WTC11 (cell line): ENCODE measurements at regions not wholly inside any gene's neighbourhood (a gene's known extent, or its start where the extent isn't known, plus 50 kb on each side); places are given as distances from the start of the nearest gene placed in this dataset.

ENCODE experiments used
- ATAC-seq: fragments of 200-7000 bp; cut with Tn5 transposase; 2 replicates; pipeline ENCODE4 v1.10.0; 2021; ENCODE audit warnings: mild to moderate bottlenecking, moderate library complexity
- CTCF ChIA-PET: fragments of 300-600 bp; sonication (Branson Sonifier 250); formaldehyde crosslinking; loops from one replicate; lab custom pipeline; 2021; ENCODE audit warnings: antibody characterized with exemption; lab: Charles Lee
- POLR2A ChIA-PET: fragments of 350-600 bp; sonication (Branson Sonifier 250); formaldehyde crosslinking; loops from one replicate; lab custom pipeline; 2021; ENCODE audit warnings: antibody characterized with exemption; lab: Charles Lee
- DNase-seq: peaks from one replicate; pipeline ENCODE4 v3.0.0; 2021; ENCODE audit warnings: low spot score
- H3K27ac Mint-ChIP-seq: 2 replicates; pipeline ENCODE4 v1.8.0; 2021; ENCODE audit warnings: mixed read lengths
- H3K27me3 Mint-ChIP-seq: 2 replicates; pipeline ENCODE4 v1.8.0; 2021; ENCODE audit warnings: low read depth, mild to moderate bottlenecking, moderate library complexity, mixed read lengths
- H3K36me3 Mint-ChIP-seq: 2 replicates; pipeline ENCODE4 v1.8.0; 2021; ENCODE audit warnings: mixed read lengths
- H3K4me1 Mint-ChIP-seq: 2 replicates; pipeline ENCODE4 v1.8.0; 2022; ENCODE audit warnings: mixed read lengths
- H3K4me3 Mint-ChIP-seq: 2 replicates; pipeline ENCODE4 v1.8.0; 2021; ENCODE audit warnings: mild to moderate bottlenecking, moderate library complexity, mixed read lengths
- H3K9me3 Mint-ChIP-seq: 2 replicates; pipeline ENCODE4 v1.8.0; 2021; ENCODE audit warnings: mixed read lengths
- CREB1 ChIP-seq: sonication (generic); formaldehyde crosslinking; IDR thresholded peaks from 2 replicates; pipeline ENCODE4 v1.8.0; 2023; ENCODE audit warnings: mild to moderate bottlenecking, missing genetic modification reagents
- ELF4 ChIP-seq: sonication (generic); formaldehyde crosslinking; IDR thresholded peaks from 2 replicates; pipeline ENCODE4 v1.8.1; 2022; ENCODE audit warnings: low read depth, mild to moderate bottlenecking, moderate library complexity, missing genetic modification reagents
- EMX1 ChIP-seq: fragments of 250-450 bp; sonication (Bioruptor Pico); IDR thresholded peaks from 2 replicates; pipeline ENCODE4 v1.8.0; 2021; ENCODE audit warnings: mild to moderate bottlenecking
- ETV6 ChIP-seq: sonication (generic); formaldehyde crosslinking; IDR thresholded peaks from 2 replicates; pipeline ENCODE4 v1.8.1; 2022; ENCODE audit warnings: mild to moderate bottlenecking, missing genetic modification reagents
- FOXJ3 ChIP-seq: sonication (generic); formaldehyde crosslinking; IDR thresholded peaks from 2 replicates; pipeline ENCODE4 v1.9.0; 2021; ENCODE audit warnings: missing genetic modification reagents, mild to moderate bottlenecking, borderline replicate concordance
- GABPB1 ChIP-seq: sonication (generic); formaldehyde crosslinking; IDR thresholded peaks from 2 replicates; pipeline ENCODE4 v1.8.1; 2023; ENCODE audit warnings: mild to moderate bottlenecking, missing genetic modification reagents
- JAZF1 ChIP-seq: fragments of 250-450 bp; sonication (Bioruptor Pico); IDR thresholded peaks from 2 replicates; pipeline ENCODE4 v1.9.0; 2021; ENCODE audit warnings: moderate library complexity, mild to moderate bottlenecking, inconsistent platforms
- NFATC4 ChIP-seq: fragments of 250-450 bp; sonication (Bioruptor Pico); IDR thresholded peaks from 2 replicates; pipeline ENCODE4 v1.9.0; 2021; ENCODE audit warnings: mild to moderate bottlenecking
- NR1H2 ChIP-seq: sonication (generic); formaldehyde crosslinking; IDR thresholded peaks from 2 replicates; pipeline ENCODE4 v1.9.0; 2021; ENCODE audit warnings: mild to moderate bottlenecking, moderate library complexity, missing genetic modification reagents
- NR2C2 ChIP-seq: sonication (generic); formaldehyde crosslinking; IDR thresholded peaks from 2 replicates; pipeline ENCODE4 v1.8.0; 2022; ENCODE audit warnings: mild to moderate bottlenecking, missing genetic modification reagents
- OVOL2 ChIP-seq: fragments of 250-450 bp; sonication (Bioruptor Pico); IDR thresholded peaks from 2 replicates; pipeline ENCODE4 v1.9.0; 2021; ENCODE audit warnings: mild to moderate bottlenecking, borderline replicate concordance
- RELA ChIP-seq: sonication (generic); formaldehyde crosslinking; IDR thresholded peaks from 2 replicates; pipeline ENCODE4 v1.8.1; 2022; ENCODE audit warnings: missing genetic modification reagents, mild to moderate bottlenecking, borderline replicate concordance
- SOX15 ChIP-seq: fragments of 250-450 bp; sonication (Bioruptor Pico); IDR thresholded peaks from 2 replicates; pipeline ENCODE4 v1.9.0; 2021; ENCODE audit warnings: mild to moderate bottlenecking
- ZNF219 ChIP-seq: sonication (generic); formaldehyde crosslinking; IDR thresholded peaks from 2 replicates; pipeline ENCODE4 v1.8.0; 2023; ENCODE audit warnings: missing genetic modification reagents, mild to moderate bottlenecking, borderline replicate concordance
- TF ChIP-seq, protein P1 (sequence below): fragments of 250-450 bp; sonication (Bioruptor Pico); IDR thresholded peaks from 2 replicates; pipeline ENCODE4 v1.9.0; 2021; ENCODE audit warnings: mild to moderate bottlenecking
- TF ChIP-seq, protein P2 (sequence below): fragments of 250-450 bp; sonication (Bioruptor Pico); IDR thresholded peaks from 2 replicates; pipeline ENCODE4 v2.1.2; 2022; ENCODE audit warnings: mild to moderate bottlenecking, moderate library complexity
- TF ChIP-seq, protein P3 (sequence below): sonication (generic); formaldehyde crosslinking; IDR thresholded peaks from 2 replicates; pipeline ENCODE4 v1.8.1; 2022; ENCODE audit warnings: mild to moderate bottlenecking, moderate library complexity, missing genetic modification reagents
- TF ChIP-seq, protein P4 (sequence below): sonication (generic); formaldehyde crosslinking; IDR thresholded peaks from 2 replicates; pipeline ENCODE4 v1.8.0; 2022; ENCODE audit warnings: mild to moderate bottlenecking, missing genetic modification reagents
- TF ChIP-seq, protein P5 (sequence below): sonication (generic); formaldehyde crosslinking; IDR thresholded peaks from 2 replicates; pipeline ENCODE4 v1.8.1; 2023; ENCODE audit warnings: mild to moderate bottlenecking, missing genetic modification reagents

DNA sequence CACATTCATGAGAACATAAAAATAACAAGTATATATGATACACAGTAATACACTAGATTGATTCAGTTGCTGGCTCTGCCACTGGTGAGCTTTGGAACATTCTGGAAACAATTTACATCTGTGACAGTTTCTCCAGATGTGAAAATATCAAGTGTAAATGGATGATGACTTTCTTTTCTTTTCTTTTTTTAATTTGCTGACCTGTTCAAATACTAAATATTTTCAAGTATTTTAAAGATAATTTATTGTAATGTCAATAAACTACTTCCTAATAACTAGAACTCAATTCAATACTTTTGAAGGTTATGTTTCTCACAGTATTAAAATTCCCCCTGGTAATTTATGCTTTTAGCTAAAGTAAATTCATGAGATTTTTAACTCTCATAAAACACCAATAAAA, 180.3 kb downstream of the CRPPA start (continued):
- TF ChIP-seq, protein P1, sequence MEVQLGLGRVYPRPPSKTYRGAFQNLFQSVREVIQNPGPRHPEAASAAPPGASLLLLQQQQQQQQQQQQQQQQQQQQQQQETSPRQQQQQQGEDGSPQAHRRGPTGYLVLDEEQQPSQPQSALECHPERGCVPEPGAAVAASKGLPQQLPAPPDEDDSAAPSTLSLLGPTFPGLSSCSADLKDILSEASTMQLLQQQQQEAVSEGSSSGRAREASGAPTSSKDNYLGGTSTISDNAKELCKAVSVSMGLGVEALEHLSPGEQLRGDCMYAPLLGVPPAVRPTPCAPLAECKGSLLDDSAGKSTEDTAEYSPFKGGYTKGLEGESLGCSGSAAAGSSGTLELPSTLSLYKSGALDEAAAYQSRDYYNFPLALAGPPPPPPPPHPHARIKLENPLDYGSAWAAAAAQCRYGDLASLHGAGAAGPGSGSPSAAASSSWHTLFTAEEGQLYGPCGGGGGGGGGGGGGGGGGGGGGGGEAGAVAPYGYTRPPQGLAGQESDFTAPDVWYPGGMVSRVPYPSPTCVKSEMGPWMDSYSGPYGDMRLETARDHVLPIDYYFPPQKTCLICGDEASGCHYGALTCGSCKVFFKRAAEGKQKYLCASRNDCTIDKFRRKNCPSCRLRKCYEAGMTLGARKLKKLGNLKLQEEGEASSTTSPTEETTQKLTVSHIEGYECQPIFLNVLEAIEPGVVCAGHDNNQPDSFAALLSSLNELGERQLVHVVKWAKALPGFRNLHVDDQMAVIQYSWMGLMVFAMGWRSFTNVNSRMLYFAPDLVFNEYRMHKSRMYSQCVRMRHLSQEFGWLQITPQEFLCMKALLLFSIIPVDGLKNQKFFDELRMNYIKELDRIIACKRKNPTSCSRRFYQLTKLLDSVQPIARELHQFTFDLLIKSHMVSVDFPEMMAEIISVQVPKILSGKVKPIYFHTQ (CRISPR knock-in tag) = no peak
- TF ChIP-seq, protein P2, sequence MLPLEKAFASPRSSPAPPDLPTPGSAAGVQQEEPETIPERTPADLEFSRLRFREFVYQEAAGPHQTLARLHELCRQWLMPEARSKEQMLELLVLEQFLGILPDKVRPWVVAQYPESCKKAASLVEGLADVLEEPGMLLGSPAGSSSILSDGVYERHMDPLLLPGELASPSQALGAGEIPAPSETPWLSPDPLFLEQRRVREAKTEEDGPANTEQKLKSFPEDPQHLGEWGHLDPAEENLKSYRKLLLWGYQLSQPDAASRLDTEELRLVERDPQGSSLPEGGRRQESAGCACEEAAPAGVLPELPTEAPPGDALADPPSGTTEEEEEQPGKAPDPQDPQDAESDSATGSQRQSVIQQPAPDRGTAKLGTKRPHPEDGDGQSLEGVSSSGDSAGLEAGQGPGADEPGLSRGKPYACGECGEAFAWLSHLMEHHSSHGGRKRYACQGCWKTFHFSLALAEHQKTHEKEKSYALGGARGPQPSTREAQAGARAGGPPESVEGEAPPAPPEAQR = no peak
- TF ChIP-seq, protein P3, sequence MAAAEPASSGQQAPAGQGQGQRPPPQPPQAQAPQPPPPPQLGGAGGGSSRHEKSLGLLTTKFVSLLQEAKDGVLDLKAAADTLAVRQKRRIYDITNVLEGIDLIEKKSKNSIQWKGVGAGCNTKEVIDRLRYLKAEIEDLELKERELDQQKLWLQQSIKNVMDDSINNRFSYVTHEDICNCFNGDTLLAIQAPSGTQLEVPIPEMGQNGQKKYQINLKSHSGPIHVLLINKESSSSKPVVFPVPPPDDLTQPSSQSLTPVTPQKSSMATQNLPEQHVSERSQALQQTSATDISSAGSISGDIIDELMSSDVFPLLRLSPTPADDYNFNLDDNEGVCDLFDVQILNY = no peak
- TF ChIP-seq ELF4 = no peak
- TF ChIP-seq, protein P4, sequence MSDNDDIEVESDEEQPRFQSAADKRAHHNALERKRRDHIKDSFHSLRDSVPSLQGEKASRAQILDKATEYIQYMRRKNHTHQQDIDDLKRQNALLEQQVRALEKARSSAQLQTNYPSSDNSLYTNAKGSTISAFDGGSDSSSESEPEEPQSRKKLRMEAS (CRISPR knock-in tag) = no peak
- TF ChIP-seq JAZF1 (CRISPR knock-in tag) = no peak
- TF ChIP-seq, all 79 proteins: peak for 0

DNA sequence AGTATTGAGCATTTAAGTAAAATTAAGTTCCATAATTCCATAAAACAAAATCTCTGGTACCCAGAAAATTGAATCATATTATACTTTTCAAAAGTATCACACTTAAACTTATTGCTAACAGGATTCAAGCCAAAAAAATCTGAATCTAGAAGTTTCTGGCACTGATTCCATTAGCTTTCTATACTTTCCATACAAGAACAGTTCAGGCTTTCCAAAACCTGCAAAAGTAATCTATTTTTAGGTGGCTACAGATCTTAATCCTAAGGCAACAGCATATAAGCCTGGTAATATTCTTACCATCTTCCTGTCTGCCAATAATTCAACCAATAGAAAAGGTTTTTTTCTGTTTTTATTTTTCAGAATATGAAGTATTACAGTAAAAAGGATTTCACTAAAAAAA, 185.0 kb downstream of the CRPPA start:
- peaks cover 4% of the 10 kb centered on the region; the same call in 1 of the 2 replicates for H3K36me3 Mint-ChIP-seq
- H3K4me1 Mint-ChIP-seq = no peaks in the 10 kb centered on the region
- peaks cover 16% of the 10 kb centered on the region for H3K9me3 Mint-ChIP-seq
- ChIA-PET POLR2A (no interaction called here), CTCF (no interaction called here)
- TF ChIP-seq CREB1 (CRISPR knock-in tag) = no peak
- TF ChIP-seq OVOL2 = no peak
- TF ChIP-seq, protein P5, sequence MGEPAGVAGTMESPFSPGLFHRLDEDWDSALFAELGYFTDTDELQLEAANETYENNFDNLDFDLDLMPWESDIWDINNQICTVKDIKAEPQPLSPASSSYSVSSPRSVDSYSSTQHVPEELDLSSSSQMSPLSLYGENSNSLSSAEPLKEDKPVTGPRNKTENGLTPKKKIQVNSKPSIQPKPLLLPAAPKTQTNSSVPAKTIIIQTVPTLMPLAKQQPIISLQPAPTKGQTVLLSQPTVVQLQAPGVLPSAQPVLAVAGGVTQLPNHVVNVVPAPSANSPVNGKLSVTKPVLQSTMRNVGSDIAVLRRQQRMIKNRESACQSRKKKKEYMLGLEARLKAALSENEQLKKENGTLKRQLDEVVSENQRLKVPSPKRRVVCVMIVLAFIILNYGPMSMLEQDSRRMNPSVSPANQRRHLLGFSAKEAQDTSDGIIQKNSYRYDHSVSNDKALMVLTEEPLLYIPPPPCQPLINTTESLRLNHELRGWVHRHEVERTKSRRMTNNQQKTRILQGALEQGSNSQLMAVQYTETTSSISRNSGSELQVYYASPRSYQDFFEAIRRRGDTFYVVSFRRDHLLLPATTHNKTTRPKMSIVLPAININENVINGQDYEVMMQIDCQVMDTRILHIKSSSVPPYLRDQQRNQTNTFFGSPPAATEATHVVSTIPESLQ (CRISPR knock-in tag) = no peak
- no peak for TF ChIP-seq ETV6 (CRISPR knock-in tag)
- no peak for TF ChIP-seq JAZF1 (CRISPR knock-in tag)
- no peak for TF ChIP-seq NFATC4 (CRISPR knock-in tag)
- TF ChIP-seq SOX15 (CRISPR knock-in tag) = no peak
- no peak for TF ChIP-seq RELA (CRISPR knock-in tag)
- TF ChIP-seq NR2C2 (CRISPR knock-in tag) = no peak
- TF ChIP-seq NR1H2 (CRISPR knock-in tag) = no peak
- no peaks in the 10 kb centered on the region for H3K27me3 Mint-ChIP-seq
- H3K27ac Mint-ChIP-seq = no peak overlapping the region
- ATAC-seq (no peak), DNase-seq (no peak)
- no peak overlapping the region for H3K4me3 Mint-ChIP-seq

DNA sequence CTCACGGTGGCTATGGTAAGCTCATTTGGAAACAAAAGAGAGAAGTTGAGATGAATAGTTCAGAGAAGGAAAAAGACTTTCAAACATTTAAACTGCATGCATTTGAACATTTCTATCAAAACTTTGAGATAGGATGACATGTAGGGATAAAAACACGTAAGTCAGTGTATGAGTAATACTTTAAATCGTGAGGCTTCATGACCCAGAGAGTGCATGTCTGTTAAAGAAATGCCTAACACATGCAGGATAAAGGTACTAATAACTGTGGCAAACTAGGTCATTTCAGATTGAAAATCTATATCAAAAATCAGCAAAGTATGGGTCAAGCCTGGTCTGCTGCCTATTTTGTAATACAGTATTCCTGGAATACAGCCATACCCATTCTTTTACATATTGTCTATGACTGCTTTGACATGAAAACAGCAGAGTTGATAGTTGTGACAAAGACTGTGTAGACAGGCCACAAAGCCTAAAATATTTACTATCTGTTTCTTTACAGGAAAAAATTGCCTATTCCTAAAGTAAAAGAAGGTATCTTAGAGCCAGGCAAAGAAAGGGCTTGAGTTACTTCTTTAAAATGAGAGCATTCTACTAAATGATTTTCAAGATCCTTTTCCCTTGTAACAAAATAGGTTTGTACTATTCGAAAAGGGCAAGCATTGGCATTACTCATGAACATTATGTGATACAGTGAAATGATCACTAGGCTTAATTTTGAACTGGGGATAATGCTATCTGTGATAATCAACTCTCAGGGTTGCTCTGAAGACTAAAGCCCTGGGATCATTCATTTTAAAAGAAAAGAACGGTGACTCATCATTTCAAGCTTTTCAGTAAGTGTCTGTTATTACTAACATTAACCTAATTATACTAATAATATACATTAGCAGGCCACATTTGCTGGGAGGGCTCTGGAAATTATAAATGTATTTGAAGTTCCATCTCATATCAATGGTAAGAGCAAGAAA, 185.9 kb downstream of the CRPPA start:
- CTCF ChIA-PET = no interaction called here
- ATAC-seq (no peak), DNase-seq (no peak)
- no peaks in the 10 kb centered on the region for H3K27me3 Mint-ChIP-seq
- peaks cover 24% of the 10 kb centered on the region for H3K9me3 Mint-ChIP-seq
- H3K27ac Mint-ChIP-seq = no peak overlapping the region
- H3K4me3 Mint-ChIP-seq = no peak overlapping the region
- peaks cover 7% of the 10 kb centered on the region for H3K36me3 Mint-ChIP-seq
- H3K4me1 Mint-ChIP-seq = no peaks in the 10 kb centered on the region
- POLR2A ChIA-PET = no interaction called here
- TF ChIP-seq GABPB1 (CRISPR knock-in tag) (no peak), FOXJ3 (CRISPR knock-in tag) (no peak), ZNF219 (CRISPR knock-in tag) (no peak), EMX1 (no peak), SOX15 (CRISPR knock-in tag) (no peak), NFATC4 (CRISPR knock-in tag) (no peak)
- TF ChIP-seq, protein P5 (CRISPR knock-in tag) = no peak
